Gastroesophageal sphincter (tissue), 3 donors: ENCODE measurements at regions not wholly inside any gene's neighbourhood (a gene's known extent, or its start where the extent isn't known, plus 50 kb on each side); places are given as distances from the start of the nearest gene placed in this dataset.

ENCODE experiments used
- EP300 ChIP-seq: sonication (generic); formaldehyde crosslinking; IDR thresholded peaks from one replicate; pipeline ENCODE4 v1.6.1; 2017; ENCODE audit warnings: antibody characterized with exemption, mild to moderate bottlenecking
- POLR2A ChIP-seq, 2 donors: fragments of 450-650 bp; IDR thresholded peaks; one replicate each; pipeline ENCODE4 v1.6.1; 2017; ENCODE audit warnings: antibody characterized with exemption in 2 of 2, mild to moderate bottlenecking in 2 of 2, moderate library complexity in 1 of 2
- POLR2AphosphoS5 ChIP-seq: sonication (generic); formaldehyde crosslinking; IDR thresholded peaks from one replicate; pipeline ENCODE4 v1.6.1; 2017; ENCODE audit warnings: antibody characterized with exemption
- TF ChIP-seq, protein P1 (sequence below), 4 experiments: fragments of 200-600 bp in 2 of 4; fragments of 450-650 bp in 2 of 4; sonication (generic) in 1 of 4; IDR thresholded peaks; one replicate each; pipeline ENCODE4 v1.5.1; 2017 to 2019; ENCODE audit warnings: antibody characterized with exemption in 4 of 4, mild to moderate bottlenecking in 2 of 4, moderate library complexity in 2 of 4

DNA sequence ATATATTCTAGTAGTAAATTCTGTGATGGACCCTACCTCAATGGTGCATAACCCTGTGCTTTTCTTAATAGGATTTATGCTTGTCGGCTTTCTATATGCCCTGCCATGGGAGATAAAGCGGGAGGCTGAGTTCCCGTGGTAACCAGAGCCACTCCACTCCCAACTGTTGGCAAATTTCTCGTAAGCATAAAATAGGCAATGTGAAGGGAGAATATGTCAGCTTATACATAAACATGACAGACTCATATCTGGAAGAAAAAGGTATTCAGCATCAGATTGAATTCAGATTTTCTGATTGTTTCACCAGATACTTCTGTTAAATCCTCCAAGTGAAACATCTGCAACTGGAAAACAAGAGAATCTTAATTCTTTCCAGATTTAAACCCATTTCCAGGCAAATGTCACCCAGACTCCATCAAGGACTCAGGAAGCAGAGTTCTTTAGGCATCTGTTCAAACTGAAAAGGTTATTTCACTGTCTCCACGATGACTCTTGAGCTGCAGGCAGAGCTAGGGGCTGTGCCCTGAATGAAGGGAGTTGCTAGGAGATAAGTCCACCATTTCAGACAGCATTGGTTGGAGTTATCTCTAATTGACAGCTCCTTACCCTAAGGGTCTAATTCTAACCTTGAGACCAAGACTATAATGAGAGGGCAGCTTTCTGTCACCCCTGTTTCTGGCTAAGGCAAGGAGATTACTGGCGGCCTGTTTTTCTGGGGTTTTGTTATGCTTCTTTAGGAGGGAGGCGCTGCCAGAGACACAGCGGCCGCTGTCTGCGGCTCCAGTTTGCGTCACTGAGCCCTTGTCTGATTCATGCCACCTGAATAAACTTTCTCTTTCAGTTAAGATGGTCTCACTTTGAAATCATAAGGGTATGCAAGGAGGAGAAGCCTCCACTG lies 381.3 kb downstream of the SOX11 start:
- TF ChIP-seq, protein P1, sequence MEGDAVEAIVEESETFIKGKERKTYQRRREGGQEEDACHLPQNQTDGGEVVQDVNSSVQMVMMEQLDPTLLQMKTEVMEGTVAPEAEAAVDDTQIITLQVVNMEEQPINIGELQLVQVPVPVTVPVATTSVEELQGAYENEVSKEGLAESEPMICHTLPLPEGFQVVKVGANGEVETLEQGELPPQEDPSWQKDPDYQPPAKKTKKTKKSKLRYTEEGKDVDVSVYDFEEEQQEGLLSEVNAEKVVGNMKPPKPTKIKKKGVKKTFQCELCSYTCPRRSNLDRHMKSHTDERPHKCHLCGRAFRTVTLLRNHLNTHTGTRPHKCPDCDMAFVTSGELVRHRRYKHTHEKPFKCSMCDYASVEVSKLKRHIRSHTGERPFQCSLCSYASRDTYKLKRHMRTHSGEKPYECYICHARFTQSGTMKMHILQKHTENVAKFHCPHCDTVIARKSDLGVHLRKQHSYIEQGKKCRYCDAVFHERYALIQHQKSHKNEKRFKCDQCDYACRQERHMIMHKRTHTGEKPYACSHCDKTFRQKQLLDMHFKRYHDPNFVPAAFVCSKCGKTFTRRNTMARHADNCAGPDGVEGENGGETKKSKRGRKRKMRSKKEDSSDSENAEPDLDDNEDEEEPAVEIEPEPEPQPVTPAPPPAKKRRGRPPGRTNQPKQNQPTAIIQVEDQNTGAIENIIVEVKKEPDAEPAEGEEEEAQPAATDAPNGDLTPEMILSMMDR (IDR thresholded peaks at IDR 0.05) = no peak
- no peak for TF ChIP-seq EP300
- no peak for TF ChIP-seq POLR2AphosphoS5
- no peak for TF ChIP-seq POLR2A (IDR thresholded peaks at IDR 0.05)
